HCT116 (cell line): ENCODE measurements at regions not wholly inside any gene's neighbourhood (a gene's known extent, or its start where the extent isn't known, plus 50 kb on each side); places are given as distances from the start of the nearest gene placed in this dataset.

ENCODE experiments used
- CTCF ChIP-seq, 3 experiments: fragments of 200-600 bp in 1 of 3; sonication (generic) in 1 of 3; IDR thresholded peaks in 2 of 3; conservative IDR thresholded peaks in 1 of 3; 2 replicates each; pipeline ENCODE4 v1.5.1; 2012 to 2017; ENCODE audit warnings: low read depth in 2 of 3, low read length in 2 of 3, antibody characterized with exemption in 1 of 3, borderline replicate concordance in 1 of 3, control low read depth in 1 of 3, mild to moderate bottlenecking in 1 of 3, mixed read lengths in 1 of 3, mixed run types in 1 of 3, moderate library complexity in 1 of 3; ENCODE audit not compliant: insufficient read depth in 1 of 3
- EGR1 ChIP-seq: IDR thresholded peaks from 2 replicates; pipeline ENCODE4 v1.6.1; 2012; ENCODE audit warnings: low read depth
- EZH2 ChIP-seq: fragments of 200-600 bp; sonication (generic); IDR thresholded peaks from 2 replicates; pipeline ENCODE4 v1.6.1; 2017; ENCODE audit warnings: antibody characterized with exemption, mixed run types
- EZH2phosphoT487 ChIP-seq: fragments of 200-600 bp; IDR thresholded peaks from 2 replicates; pipeline ENCODE4 v1.6.1; 2018; ENCODE audit warnings: antibody characterized with exemption, borderline replicate concordance
- FOSL1 ChIP-seq: IDR thresholded peaks from 2 replicates; pipeline ENCODE4 v1.6.1; 2012; ENCODE audit warnings: low read depth
- MAX ChIP-seq: IDR thresholded peaks from 2 replicates; pipeline ENCODE4 v1.6.1; 2012
- POLR2A ChIP-seq: IDR thresholded peaks from 2 replicates; pipeline ENCODE4 v1.7.0; 2011; ENCODE audit warnings: borderline replicate concordance; ENCODE audit not compliant: insufficient read depth, insufficient read length; ENCODE audit errors: extremely low read depth
- POLR2AphosphoS5 ChIP-seq: IDR thresholded peaks from 2 replicates; pipeline ENCODE4 v1.6.1; 2011; ENCODE audit warnings: mild to moderate bottlenecking, low read depth, low read length, moderate library complexity
- REST ChIP-seq: IDR thresholded peaks from 2 replicates; pipeline ENCODE4 v1.6.1; 2012; ENCODE audit warnings: low read depth
- YY1 ChIP-seq: IDR thresholded peaks from 2 replicates; pipeline ENCODE4 v1.6.1; 2011; ENCODE audit warnings: low read length, low read depth, moderate library complexity, mild to moderate bottlenecking; ENCODE audit not compliant: insufficient replicate concordance; ENCODE audit errors: extremely low read depth
- ZNF274 ChIP-seq: fragments of 200-500 bp; sonication (Bioruptor generic); IDR thresholded peaks from 2 replicates; pipeline ENCODE4 v1.6.1; 2014; ENCODE audit warnings: mild to moderate bottlenecking, low read depth, low read length, inconsistent platforms

GRCh38 chr5:27341342-27341741, 303.0 kb upstream of the CDH9 start:
- TF ChIP-seq CTCF (IDR thresholded peaks at IDR 0.05 in 2 of 3, conservative IDR thresholded peaks at IDR 0.05 in 1 of 3; ENCODE audit: borderline replicate concordance in 1 of 3, insufficient read depth in 1 of 3, low read depth in 2 of 3, low read length in 2 of 3) (no peak), EZH2phosphoT487 (no peak), POLR2A (no peak), EGR1 (no peak), EZH2 (no peak), FOSL1 (no peak), YY1 (no peak), POLR2AphosphoS5 (no peak), MAX (no peak), ZNF274 (no peak), REST (no peak)
